ENCODE measurements at regions not wholly inside any gene's neighbourhood (a gene's known extent, or its start where the extent isn't known, plus 50 kb on each side); places are given as distances from the start of the nearest gene placed in this dataset.

- DNase-seq, result no peak
These were observed 349.8 kb downstream of the TNS1 start for GRCh38 chr2:217652761-217653639.

GRCh38 chr2:217650716-217651360, 352.0 kb downstream of the TNS1 start:
- DNase-seq, result no peak

- DNase-seq, result no peak
These were observed 352.6 kb downstream of the TNS1 start for GRCh38 chr2:217650229-217650628.

GRCh38 chr2:217647925-217648324, 354.9 kb downstream of the TNS1 start:
- DNase-seq, result no peak

GRCh38 chr2:217647226-217647625, 355.6 kb downstream of the TNS1 start:
- DNase-seq, result no peak

GRCh38 chr2:217645896-217646295, 356.9 kb downstream of the TNS1 start:
- DNase-seq, result no peak

GRCh38 chr2:217643789-217644301, 358.9 kb downstream of the TNS1 start:
- no peak for DNase-seq

GRCh38 chr2:217642944-217643343, 359.9 kb downstream of the TNS1 start:
- DNase-seq, result no peak

GRCh38 chr2:217641960-217642359, 360.8 kb downstream of the TNS1 start:
- no peak for DNase-seq

- no peak for DNase-seq
These were observed 363.3 kb downstream of the TNS1 start for GRCh38 chr2:217639481-217639880.

GRCh38 chr2:217638533-217638932, 364.3 kb downstream of the TNS1 start:
- no peak for DNase-seq

GRCh38 chr2:217638031-217638430, 364.8 kb downstream of the TNS1 start:
- no peak for DNase-seq

GRCh38 chr2:217636991-217637561, 365.7 kb downstream of the TNS1 start:
- no peak for DNase-seq

GRCh38 chr2:217636578-217636977, 366.2 kb downstream of the TNS1 start:
- no peak for DNase-seq

- no peak for DNase-seq
These were observed 367.9 kb downstream of the TNS1 start for GRCh38 chr2:217634871-217635270.

GRCh38 chr2:217632043-217632442, 370.8 kb downstream of the TNS1 start:
- no peak for DNase-seq

- no peak for DNase-seq
These were observed 371.7 kb downstream of the TNS1 start for GRCh38 chr2:217631115-217631514.

- no peak for DNase-seq
These were observed 373.4 kb downstream of the TNS1 start for GRCh38 chr2:217629347-217629746.

- DNase-seq, result no peak
These were observed 374.7 kb downstream of the TNS1 start for GRCh38 chr2:217628061-217628460.

- DNase-seq, result no peak
These were observed 375.9 kb downstream of the TNS1 start for GRCh38 chr2:217626926-217627325.

- DNase-seq, result no peak
These were observed 377.1 kb downstream of the TNS1 start for GRCh38 chr2:217625557-217626169.

GRCh38 chr2:217623281-217623912, 379.4 kb downstream of the TNS1 start:
- DNase-seq, result no peak
